ENCODE measurements at regions not wholly inside any gene's neighbourhood (a gene's known extent, or its start where the extent isn't known, plus 50 kb on each side); places are given as distances from the start of the nearest gene placed in this dataset.

GRCh38 chr13:50766013-50766412, 77.5 kb downstream of the DLEU7 start:
- TF ChIP-seq CTCF (IDR thresholded peaks at IDR 0.05): no peak
- no peak for TF ChIP-seq POLR2A (IDR thresholded peaks at IDR 0.05)

Data from prostate gland (tissue), 2 donors.